ENCODE measurements at regions not wholly inside any gene's neighbourhood (a gene's known extent, or its start where the extent isn't known, plus 50 kb on each side); places are given as distances from the start of the nearest gene placed in this dataset.

DNA sequence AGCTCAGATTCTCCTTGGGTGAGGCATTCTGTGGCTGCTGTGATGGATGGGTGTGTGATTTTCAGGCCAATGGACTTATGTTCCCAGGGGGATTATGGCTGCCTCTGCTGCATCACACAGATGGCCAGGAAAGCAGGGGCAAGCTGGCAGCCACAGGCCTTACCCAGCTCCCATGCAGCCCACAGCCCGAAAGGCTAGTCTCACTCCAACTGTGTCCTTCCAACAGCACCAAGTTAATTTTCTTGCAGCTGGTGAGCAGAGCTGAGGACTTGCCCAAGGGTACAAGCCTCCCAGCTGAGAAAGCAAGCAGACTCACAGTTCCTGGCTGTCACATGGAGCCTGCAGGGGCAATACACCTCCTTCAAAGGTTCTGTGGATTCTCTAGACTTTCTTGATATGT is 155.2 kb upstream of the KHDRBS2 start:
- ATAC-seq (no peak), DNase-seq (peak in 1 of 4 donors; percentile 9)
- H3K36me3 ChIP-seq = no peaks in the 10 kb centered on the region

GRCh38 chr6:62429781-62430180 is 143.8 kb upstream of the KHDRBS2 start:
- ATAC-seq = no peak
- H3K27me3 ChIP-seq = no peaks in the 10 kb centered on the region
- peaks cover 0 to 11% of the 10 kb centered on the region in 2 donors for H3K9me3 ChIP-seq
- intact Hi-C loops (cut with DNase I) = no loop called here
- TF ChIP-seq CTCF (IDR thresholded peaks at IDR 0.05) = no peak
- no peaks in the 10 kb centered on the region for H3K36me3 ChIP-seq
- H3K4me3 ChIP-seq = no peak overlapping the region
- no peak overlapping the region for H3K27ac ChIP-seq
- DNase-seq = no peak
- H3K4me1 ChIP-seq = no peaks in the 10 kb centered on the region

More for the DNA sequence above, 155.2 kb upstream of the KHDRBS2 start:
- H3K9me3 ChIP-seq = peaks cover 0 to 33% of the 10 kb centered on the region in 2 donors
- H3K4me1 ChIP-seq = no peaks in the 10 kb centered on the region
- no peaks in the 10 kb centered on the region for H3K27me3 ChIP-seq
- intact Hi-C loops (cut with DNase I) = no loop called here
- no peak for TF ChIP-seq CTCF (IDR thresholded peaks at IDR 0.05)
- H3K4me3 ChIP-seq = no peak overlapping the region
- no peak overlapping the region for H3K27ac ChIP-seq

DNA sequence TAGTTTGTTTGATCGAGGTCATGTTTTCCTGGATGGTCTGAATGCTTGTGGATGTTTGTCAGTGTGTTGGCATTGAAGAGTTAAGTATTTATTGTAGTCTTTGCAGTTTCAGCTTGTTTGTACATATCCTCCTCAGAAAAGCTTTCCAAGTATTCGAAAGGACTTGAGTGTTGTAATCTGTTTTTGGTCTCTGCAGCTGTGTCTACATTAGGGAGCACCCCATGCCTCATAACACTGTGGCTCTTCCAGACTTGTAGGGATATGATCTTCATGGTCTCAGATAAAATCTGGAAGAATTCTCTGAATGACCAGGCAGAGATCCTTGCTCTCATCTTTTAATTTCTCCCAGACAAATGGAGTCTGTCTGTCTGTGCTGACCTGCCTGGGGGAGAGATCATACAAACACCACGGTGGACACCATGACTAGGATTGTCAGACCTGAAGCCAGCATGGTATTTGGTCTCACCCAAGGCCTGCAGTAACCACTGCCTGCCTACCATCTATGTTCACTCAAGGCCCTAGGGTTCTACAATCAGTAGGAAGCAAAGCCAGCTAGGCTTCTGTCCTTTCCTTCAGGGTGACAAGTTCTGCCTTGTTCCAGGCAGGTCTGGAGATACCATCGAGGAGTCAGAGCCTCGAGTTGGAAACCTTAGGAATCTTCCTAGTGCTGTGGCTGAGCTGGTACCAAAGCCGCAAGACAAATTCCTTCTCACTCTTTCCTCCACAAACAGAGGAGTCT is 114.7 kb upstream of the KHDRBS2 start:
- H3K4me3 ChIP-seq = no peak overlapping the region
- H3K27ac ChIP-seq = no peak overlapping the region
- DNase-seq (no peak), ATAC-seq (no peak)
- TF ChIP-seq CTCF (IDR thresholded peaks at IDR 0.05) = no peak
- no peaks in the 10 kb centered on the region for H3K4me1 ChIP-seq
- no peaks in the 10 kb centered on the region for H3K27me3 ChIP-seq
- no peaks in the 10 kb centered on the region for H3K36me3 ChIP-seq
- H3K9me3 ChIP-seq = peaks cover 0 to 9% of the 10 kb centered on the region in 2 donors
- intact Hi-C loops (cut with DNase I) = no loop called here

- intact Hi-C loops (cut with DNase I) = no loop called here
- Histone ChIP-seq H3K27ac (no peak overlapping the region), H3K4me1 (no peaks in the 10 kb centered on the region), H3K4me3 (no peak overlapping the region), H3K36me3 (no peaks in the 10 kb centered on the region), H3K27me3 (no peaks in the 10 kb centered on the region), H3K9me3 (peaks cover 0 to 2% of the 10 kb centered on the region in 2 donors)
- TF ChIP-seq CTCF (IDR thresholded peaks at IDR 0.05) = no peak
- ATAC-seq (no peak), DNase-seq (no peak)
Observed at GRCh38 chr6:62393608-62394007, 107.6 kb upstream of the KHDRBS2 start.

- Histone ChIP-seq H3K9me3 (peaks cover 0 to 3% of the 10 kb centered on the region in 2 donors), H3K4me3 (no peak overlapping the region), H3K36me3 (no peaks in the 10 kb centered on the region), H3K4me1 (no peaks in the 10 kb centered on the region), H3K27ac (no peak overlapping the region), H3K27me3 (no peaks in the 10 kb centered on the region)
- TF ChIP-seq CTCF (IDR thresholded peaks at IDR 0.05) = no peak
- DNase-seq = no peak
- intact Hi-C loops (cut with DNase I) = no loop called here
- ATAC-seq = no peak
Observed at GRCh38 chr6:62392291-62392690, 106.3 kb upstream of the KHDRBS2 start.

Data from left lung (tissue), 4 donors.